Adrenal gland (tissue), 5 donors: ENCODE measurements at regions not wholly inside any gene's neighbourhood (a gene's known extent, or its start where the extent isn't known, plus 50 kb on each side); places are given as distances from the start of the nearest gene placed in this dataset.

Experiments used
- CTCF ChIP-seq, 6 experiments: fragments of 450-650 bp in 4 of 6; fragments of 200-600 bp in 2 of 6; sonication (generic) in 1 of 6; IDR thresholded peaks; 1 replicate in 5 of 6; 2 replicates in 1 of 6; pipeline versions ENCODE4 v1.5.1 to v1.8.0; 2016 to 2021; ENCODE audit warnings: antibody characterized with exemption in 6 of 6, mild to moderate bottlenecking in 2 of 6, moderate library complexity in 1 of 6
- POLR2A ChIP-seq, 2 donors: fragments of 450-650 bp; IDR thresholded peaks; one replicate each; pipeline ENCODE4 v1.6.1; 2017; ENCODE audit warnings: antibody characterized with exemption in 2 of 2, mild to moderate bottlenecking in 2 of 2, moderate library complexity in 1 of 2
- donor health status: DM: no; HTN: no; CAD: no.

- TF ChIP-seq CTCF (IDR thresholded peaks at IDR 0.05) (no peak), POLR2A (IDR thresholded peaks at IDR 0.05) (no peak)
These were observed 71.4 kb upstream of the PLCL2 start for GRCh38 chr3:16813336-16813735.
